Brain pericyte (primary cell): ENCODE measurements at regions not wholly inside any gene's neighbourhood (a gene's known extent, or its start where the extent isn't known, plus 50 kb on each side); places are given as distances from the start of the nearest gene placed in this dataset.

Source experiments
- DNase-seq: peaks from one replicate; pipeline ENCODE4 v3.0.0-alpha.2; 2012; ENCODE audit warnings: low read depth, low spot score

GRCh38 chr2:52181080-52181479 lies 1149.1 kb upstream of the NRXN1 start:
- DNase-seq: no peak

- DNase-seq: no peak
Observed at GRCh38 chr2:52178845-52179244, 1146.9 kb upstream of the NRXN1 start.

- no peak for DNase-seq
Observed at GRCh38 chr2:52145005-52145404, 1113.1 kb upstream of the NRXN1 start.

GRCh38 chr2:52144590-52144989 lies 1112.7 kb upstream of the NRXN1 start:
- DNase-seq: no peak

- DNase-seq: no peak
Observed at GRCh38 chr2:52141076-52141475, 1109.1 kb upstream of the NRXN1 start.

- no peak for DNase-seq
Observed at GRCh38 chr2:52139241-52139640, 1107.3 kb upstream of the NRXN1 start.

- DNase-seq: no peak
Observed at GRCh38 chr2:52135235-52135634, 1103.3 kb upstream of the NRXN1 start.

GRCh38 chr2:52128081-52128480 lies 1096.1 kb upstream of the NRXN1 start:
- DNase-seq: no peak

GRCh38 chr2:52127527-52127926 lies 1095.6 kb upstream of the NRXN1 start:
- peak; percentile 49 for DNase-seq

- no peak for DNase-seq
Observed at GRCh38 chr2:52117299-52117698, 1085.4 kb upstream of the NRXN1 start.

- DNase-seq: no peak
Observed at GRCh38 chr2:52115750-52116149, 1083.8 kb upstream of the NRXN1 start.

GRCh38 chr2:52113338-52113737 lies 1081.4 kb upstream of the NRXN1 start:
- DNase-seq: no peak

- DNase-seq: no peak
Observed at GRCh38 chr2:52112141-52112540, 1080.2 kb upstream of the NRXN1 start.

GRCh38 chr2:52107124-52107523 lies 1075.2 kb upstream of the NRXN1 start:
- no peak for DNase-seq

GRCh38 chr2:52097071-52097470 lies 1065.1 kb upstream of the NRXN1 start:
- no peak for DNase-seq

- no peak for DNase-seq
Observed at GRCh38 chr2:52084759-52085158, 1052.8 kb upstream of the NRXN1 start.

GRCh38 chr2:52083214-52083613 lies 1051.3 kb upstream of the NRXN1 start:
- no peak for DNase-seq

- DNase-seq: no peak
Observed at GRCh38 chr2:52082646-52083045, 1050.7 kb upstream of the NRXN1 start.

GRCh38 chr2:52079602-52080001 lies 1047.7 kb upstream of the NRXN1 start:
- DNase-seq: no peak

GRCh38 chr2:52077159-52077558 lies 1045.2 kb upstream of the NRXN1 start:
- DNase-seq: no peak

- no peak for DNase-seq
Observed at GRCh38 chr2:52074130-52074719, 1042.3 kb upstream of the NRXN1 start.

- no peak for DNase-seq
Observed at GRCh38 chr2:52072949-52073348, 1041.0 kb upstream of the NRXN1 start.

GRCh38 chr2:52070665-52071064 lies 1038.7 kb upstream of the NRXN1 start:
- no peak for DNase-seq

GRCh38 chr2:52064234-52064633 lies 1032.3 kb upstream of the NRXN1 start:
- no peak for DNase-seq
